CD4-positive, alpha-beta memory T cell (primary cell): ENCODE measurements at regions not wholly inside any gene's neighbourhood (a gene's known extent, or its start where the extent isn't known, plus 50 kb on each side); places are given as distances from the start of the nearest gene placed in this dataset.

Source experiments
- CTCF ChIA-PET: fragments of 350-600 bp; sonication (Branson Sonifier 250); formaldehyde crosslinking; loops from one replicate; lab custom pipeline; 2021; ENCODE audit warnings: inconsistent platforms; ENCODE audit not compliant: partially characterized antibody; lab: Charles Lee
- POLR2A ChIA-PET: fragments of 350-600 bp; sonication (Branson Sonifier 250); formaldehyde crosslinking; loops from one replicate; lab custom pipeline; 2021; ENCODE audit not compliant: partially characterized antibody; lab: Charles Lee
- DNase-seq, 5 donors: peaks; one replicate each; pipeline versions ENCODE4 v3.0.0 to v3.0.0-alpha.2; 2020 to 2022; ENCODE audit warnings: mixed read lengths in 1 of 5
- H3K27ac ChIP-seq: one replicate; pipeline ENCODE4 v1.7.0; 2013; ENCODE audit warnings: low read depth, low read length
- H3K27me3 ChIP-seq: 2 replicates; pipeline ENCODE4 v1.7.0; 2013; ENCODE audit warnings: mild to moderate bottlenecking, low read length, moderate library complexity; ENCODE audit not compliant: insufficient read depth
- H3K36me3 ChIP-seq: 2 replicates; pipeline ENCODE4 v1.7.0; 2013; ENCODE audit warnings: mild to moderate bottlenecking, low read length, moderate library complexity; ENCODE audit not compliant: insufficient read depth
- H3K4me1 ChIP-seq: 2 replicates; pipeline ENCODE4 v1.7.0; 2013; ENCODE audit warnings: mild to moderate bottlenecking, low read length, moderate library complexity; ENCODE audit not compliant: insufficient read depth
- H3K4me3 ChIP-seq, 2 donors: one replicate each; pipeline ENCODE4 v1.7.0; 2013; ENCODE audit warnings: low read length in 2 of 2, mild to moderate bottlenecking in 1 of 2
- H3K9me3 ChIP-seq, 2 donors: one replicate each; pipeline ENCODE4 v1.7.0; 2013; ENCODE audit warnings: low read length in 2 of 2, control low read depth in 1 of 2; ENCODE audit not compliant: control insufficient read depth in 1 of 2
- H3K27ac Mint-ChIP-seq, 7 donors: one replicate each; pipeline ENCODE4 v1.8.0; 2020 to 2021; ENCODE audit warnings: mixed read lengths in 7 of 7, mild to moderate bottlenecking in 6 of 7, inconsistent platforms in 3 of 7, moderate library complexity in 3 of 7
- H3K27me3 Mint-ChIP-seq, 2 donors: one replicate each; pipeline ENCODE4 v1.8.0; 2020 to 2021; ENCODE audit warnings: mixed read lengths in 2 of 2
- H3K36me3 Mint-ChIP-seq, 2 donors: one replicate each; pipeline ENCODE4 v1.8.0; 2020 to 2021; ENCODE audit warnings: mixed read lengths in 2 of 2, inconsistent platforms in 1 of 2, mild to moderate bottlenecking in 1 of 2
- H3K4me1 Mint-ChIP-seq, 4 donors: one replicate each; pipeline ENCODE4 v1.8.0; 2020 to 2021; ENCODE audit warnings: mixed read lengths in 4 of 4, mild to moderate bottlenecking in 1 of 4
- H3K4me3 Mint-ChIP-seq, 8 donors: one replicate each; pipeline ENCODE4 v1.8.0; 2020 to 2021; ENCODE audit warnings: mixed read lengths in 8 of 8, mild to moderate bottlenecking in 7 of 8, moderate library complexity in 6 of 8, inconsistent platforms in 3 of 8
- H3K9me3 Mint-ChIP-seq, 8 donors: one replicate each; pipeline ENCODE4 v1.8.0; 2020 to 2021; ENCODE audit warnings: mixed read lengths in 8 of 8, mild to moderate bottlenecking in 5 of 8, inconsistent platforms in 3 of 8, moderate library complexity in 1 of 8
- intact Hi-C: fragments of 100-400 bp; cut with micrococcal nuclease; formaldehyde crosslinking; loops from one replicate; pipeline ENCODE4 v1.15.1; 2023

DNA sequence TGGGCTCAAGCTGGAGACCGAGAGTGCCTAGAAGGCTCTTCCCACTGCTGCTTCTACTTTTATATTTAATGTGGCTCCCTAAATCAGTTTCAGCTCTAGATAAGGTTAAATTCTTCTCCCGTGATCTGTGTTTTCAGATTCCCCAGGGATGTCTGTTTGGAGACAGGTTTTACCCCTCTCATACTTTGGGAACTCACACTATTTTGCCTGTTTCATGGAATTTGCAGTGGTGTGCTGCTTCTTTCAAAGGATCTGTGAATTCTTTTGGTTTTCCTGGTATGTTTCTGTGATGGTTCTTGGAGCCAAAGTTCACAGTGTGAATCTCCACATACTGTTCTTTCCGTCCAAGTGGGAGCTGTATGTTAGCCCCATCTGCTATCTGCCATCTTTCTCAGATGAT is 238.3 kb upstream of the SLITRK3 start:
- no peaks in the 10 kb centered on the region for H3K36me3 Mint-ChIP-seq
- no peaks in the 10 kb centered on the region for H3K4me1 Mint-ChIP-seq
- no peak overlapping the region for H3K4me3 Mint-ChIP-seq
- ChIA-PET CTCF (no interaction called here), POLR2A (no interaction called here)
- peaks cover under 1 to 33% (median 13%) of the 10 kb centered on the region in 8 donors for H3K9me3 Mint-ChIP-seq
- intact Hi-C loops, result no loop called here
- Histone ChIP-seq H3K4me1 (no peaks in the 10 kb centered on the region), H3K9me3 (no peaks in the 10 kb centered on the region), H3K4me3 (no peak overlapping the region), H3K27me3 (no peaks in the 10 kb centered on the region), H3K36me3 (no peaks in the 10 kb centered on the region), H3K27ac (no peak overlapping the region)
- no peaks in the 10 kb centered on the region for H3K27me3 Mint-ChIP-seq
- DNase-seq, result no peak
- no peak overlapping the region for H3K27ac Mint-ChIP-seq

DNA sequence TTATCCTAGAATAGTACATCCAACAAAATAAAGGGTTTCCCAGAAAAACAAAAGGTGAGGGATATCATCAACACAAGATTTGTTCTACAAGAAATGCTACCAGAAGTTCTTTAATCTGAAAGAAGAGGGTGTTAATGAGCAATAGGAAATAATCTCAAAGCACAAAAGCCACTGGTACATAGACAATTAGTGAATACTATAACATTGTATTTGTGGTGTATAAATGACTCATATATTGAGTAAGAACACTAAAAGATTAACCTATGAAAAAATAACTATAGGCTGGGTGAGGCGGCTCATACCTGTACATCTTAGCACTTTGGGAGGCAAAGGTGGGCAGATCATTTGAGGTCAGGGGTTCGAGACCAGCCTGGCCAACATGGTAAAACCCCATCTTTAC is 210.2 kb upstream of the SLITRK3 start:
- Mint-ChIP-seq H3K36me3 (no peaks in the 10 kb centered on the region), H3K27me3 (no peaks in the 10 kb centered on the region), H3K4me1 (no peaks in the 10 kb centered on the region), H3K9me3 (peaks cover 0 to 13% (median 5%) of the 10 kb centered on the region in 8 donors), H3K4me3 (no peak overlapping the region), H3K27ac (no peak overlapping the region)
- CTCF ChIA-PET, result no interaction called here
- DNase-seq, result no peak
- no peak overlapping the region for H3K27ac ChIP-seq
- H3K4me1 ChIP-seq, result no peaks in the 10 kb centered on the region
- H3K4me3 ChIP-seq, result no peak overlapping the region
- intact Hi-C loops, result no loop called here
- H3K27me3 ChIP-seq, result no peaks in the 10 kb centered on the region
- POLR2A ChIA-PET, result no interaction called here
- H3K9me3 ChIP-seq, result no peaks in the 10 kb centered on the region
- H3K36me3 ChIP-seq, result no peaks in the 10 kb centered on the region

DNA sequence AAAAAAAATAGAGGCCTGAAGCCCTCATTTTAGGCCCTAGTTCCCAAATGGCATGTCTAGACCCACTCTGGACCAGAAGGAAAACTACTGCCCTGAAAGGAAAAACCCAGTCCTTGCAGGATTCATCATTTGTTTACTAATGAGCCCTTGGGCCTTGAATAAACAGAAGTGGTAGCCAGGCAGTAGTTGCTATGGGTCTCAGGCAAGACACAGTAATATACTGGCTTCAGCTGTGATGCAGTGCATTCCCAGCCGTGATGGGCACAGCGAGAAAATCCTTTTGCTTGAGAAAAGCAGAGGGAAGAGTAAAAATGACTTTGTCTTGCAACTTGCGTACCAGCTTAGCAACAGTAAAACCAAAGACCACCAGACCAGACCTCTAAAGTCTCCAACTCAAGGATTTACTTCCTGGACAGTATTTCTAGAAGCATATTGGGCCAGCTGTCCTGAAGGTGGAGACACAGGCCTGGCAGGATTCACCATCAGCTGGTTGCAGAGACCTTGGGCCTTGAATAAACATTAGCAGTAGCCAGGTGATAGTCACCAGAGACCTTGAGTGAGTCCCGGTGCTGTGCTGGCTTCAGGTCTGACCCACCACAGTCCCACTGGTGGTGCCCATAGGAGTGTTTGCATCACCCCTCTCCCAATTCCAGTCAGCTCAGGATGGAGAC is 208.3 kb upstream of the SLITRK3 start:
- H3K27me3 Mint-ChIP-seq, result no peaks in the 10 kb centered on the region
- Histone ChIP-seq H3K27ac (no peak overlapping the region), H3K9me3 (no peaks in the 10 kb centered on the region), H3K4me1 (no peaks in the 10 kb centered on the region), H3K4me3 (no peak overlapping the region), H3K36me3 (no peaks in the 10 kb centered on the region), H3K27me3 (no peaks in the 10 kb centered on the region)
- ChIA-PET POLR2A (no interaction called here), CTCF (no interaction called here)
- peaks cover 0 to 13% (median 5%) of the 10 kb centered on the region in 8 donors for H3K9me3 Mint-ChIP-seq
- H3K36me3 Mint-ChIP-seq, result no peaks in the 10 kb centered on the region
- no peak for DNase-seq
- no peak overlapping the region for H3K27ac Mint-ChIP-seq
- no peak overlapping the region for H3K4me3 Mint-ChIP-seq
- intact Hi-C loops, result no loop called here
- H3K4me1 Mint-ChIP-seq, result no peaks in the 10 kb centered on the region

DNA sequence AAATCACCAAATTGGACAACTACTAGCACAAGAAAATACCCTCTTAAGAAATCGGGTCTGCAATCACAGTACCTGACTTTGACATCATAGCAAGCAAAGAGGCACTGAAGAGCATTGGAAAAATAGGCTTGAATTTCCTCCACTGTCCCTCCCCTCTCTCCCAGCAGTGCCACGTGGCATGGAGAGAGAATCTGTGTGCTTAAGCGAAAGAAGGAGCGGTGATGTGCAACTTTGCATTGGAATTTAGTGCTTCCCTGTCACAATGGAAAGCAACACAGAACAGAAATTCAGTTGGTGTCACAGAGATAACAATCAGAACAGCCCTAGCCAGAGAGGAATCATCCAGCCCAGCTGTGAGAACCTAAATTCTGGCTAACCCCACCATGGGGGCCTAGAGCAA is 207.5 kb upstream of the SLITRK3 start:
- Mint-ChIP-seq H3K27ac (no peak overlapping the region), H3K36me3 (no peaks in the 10 kb centered on the region), H3K4me1 (no peaks in the 10 kb centered on the region), H3K9me3 (peaks cover 0 to 13% (median 4%) of the 10 kb centered on the region in 8 donors), H3K27me3 (no peaks in the 10 kb centered on the region), H3K4me3 (no peak overlapping the region)
- H3K9me3 ChIP-seq, result no peaks in the 10 kb centered on the region
- H3K36me3 ChIP-seq, result no peaks in the 10 kb centered on the region
- H3K4me1 ChIP-seq, result no peaks in the 10 kb centered on the region
- CTCF ChIA-PET, result no interaction called here
- H3K4me3 ChIP-seq, result no peak overlapping the region
- no peak overlapping the region for H3K27ac ChIP-seq
- intact Hi-C loops, result no loop called here
- POLR2A ChIA-PET, result no interaction called here
- H3K27me3 ChIP-seq, result no peaks in the 10 kb centered on the region
- no peak for DNase-seq

DNA sequence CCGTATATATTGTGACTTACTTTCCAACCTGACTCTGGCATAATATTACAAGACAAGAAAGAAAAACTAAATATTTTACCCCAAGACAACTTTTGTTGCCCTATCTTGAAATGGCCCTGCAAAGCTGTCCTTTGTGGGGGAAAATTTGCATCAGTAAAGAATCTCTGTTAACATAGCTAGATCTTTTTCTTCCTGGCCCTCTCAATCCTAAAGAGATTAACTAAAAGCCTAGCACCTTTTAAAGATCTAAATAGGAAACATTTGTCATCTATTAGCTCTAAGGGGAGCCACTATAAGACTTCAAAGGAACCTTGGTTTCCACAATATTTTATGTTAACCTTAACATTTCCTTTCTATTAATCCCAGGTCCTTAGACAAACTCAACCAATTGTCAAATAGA is 199.0 kb upstream of the SLITRK3 start:
- Mint-ChIP-seq H3K9me3 (peaks cover 0 to 18% (median 4%) of the 10 kb centered on the region in 8 donors), H3K36me3 (no peaks in the 10 kb centered on the region), H3K4me3 (no peak overlapping the region), H3K27ac (no peak overlapping the region), H3K27me3 (no peaks in the 10 kb centered on the region), H3K4me1 (no peaks in the 10 kb centered on the region)
- Histone ChIP-seq H3K27me3 (no peaks in the 10 kb centered on the region), H3K27ac (no peak overlapping the region), H3K4me1 (no peaks in the 10 kb centered on the region), H3K4me3 (no peak overlapping the region), H3K36me3 (no peaks in the 10 kb centered on the region), H3K9me3 (no peaks in the 10 kb centered on the region)
- POLR2A ChIA-PET, result no interaction called here
- CTCF ChIA-PET, result no interaction called here
- DNase-seq, result no peak
- intact Hi-C loops, result no loop called here

DNA sequence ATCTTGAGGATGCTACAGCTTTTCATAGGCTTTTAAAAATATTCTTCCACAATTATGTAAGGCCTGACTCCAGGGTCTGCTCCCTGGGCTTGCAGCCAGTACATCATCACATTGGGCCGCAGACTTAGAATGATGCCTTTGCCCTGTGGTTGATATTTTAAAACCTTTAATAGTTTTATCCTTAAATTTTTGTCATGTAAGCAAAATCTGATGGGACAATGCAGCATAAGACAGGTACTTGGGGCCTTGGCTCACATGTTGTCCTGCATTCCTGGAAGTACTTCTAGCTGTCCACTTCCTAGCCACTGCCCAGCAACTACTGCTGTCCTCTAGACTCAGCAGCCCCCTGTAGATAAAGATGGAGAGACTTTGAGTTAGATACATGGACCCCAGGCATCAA is 197.3 kb upstream of the SLITRK3 start:
- H3K4me3 Mint-ChIP-seq, result no peak overlapping the region
- H3K27me3 Mint-ChIP-seq, result no peaks in the 10 kb centered on the region

DNA sequence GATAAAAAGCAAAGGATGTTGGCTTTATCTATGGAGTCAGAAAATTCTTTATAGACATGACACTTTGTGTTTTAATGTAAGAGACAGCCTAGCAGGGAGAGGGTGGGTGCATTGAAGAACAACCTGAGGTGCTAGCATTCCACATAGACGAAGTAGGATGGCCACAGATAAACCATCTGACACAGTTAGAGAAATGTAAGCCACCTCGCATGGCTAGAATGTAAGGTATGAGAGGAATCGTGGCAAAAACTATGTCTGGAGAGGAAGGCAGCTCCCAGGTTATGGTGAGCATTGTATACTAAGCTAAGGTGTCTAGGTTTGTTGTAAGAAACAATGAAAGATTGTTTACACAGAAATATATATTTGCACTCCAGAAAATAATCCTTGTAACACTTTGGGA is 194.0 kb upstream of the SLITRK3 start:
- Mint-ChIP-seq H3K27ac (no peak overlapping the region), H3K36me3 (no peaks in the 10 kb centered on the region), H3K9me3 (peaks cover 0 to 13% (median 4%) of the 10 kb centered on the region in 8 donors), H3K27me3 (no peaks in the 10 kb centered on the region), H3K4me1 (no peaks in the 10 kb centered on the region), H3K4me3 (no peak overlapping the region)
- no peaks in the 10 kb centered on the region for H3K9me3 ChIP-seq
- POLR2A ChIA-PET, result no interaction called here
- no peak for DNase-seq
- H3K4me1 ChIP-seq, result no peaks in the 10 kb centered on the region
- CTCF ChIA-PET, result no interaction called here
- H3K4me3 ChIP-seq, result no peak overlapping the region
- no peak overlapping the region for H3K27ac ChIP-seq
- H3K27me3 ChIP-seq, result no peaks in the 10 kb centered on the region
- intact Hi-C loops, result no loop called here
- no peaks in the 10 kb centered on the region for H3K36me3 ChIP-seq

More for the DNA sequence above, 197.3 kb upstream of the SLITRK3 start:
- DNase-seq, result no peak
- no peak overlapping the region for H3K27ac Mint-ChIP-seq
- ChIA-PET CTCF (interaction anchor here (1.1 kb wide), 1 partner anchor 31 kb away, joined by 3 read pairs; no protein-coding TSS in a partner anchor), POLR2A (no interaction called here)
- no peaks in the 10 kb centered on the region for H3K4me1 Mint-ChIP-seq
- Histone ChIP-seq H3K27ac (no peak overlapping the region), H3K4me1 (no peaks in the 10 kb centered on the region), H3K4me3 (no peak overlapping the region), H3K27me3 (no peaks in the 10 kb centered on the region), H3K36me3 (no peaks in the 10 kb centered on the region), H3K9me3 (no peaks in the 10 kb centered on the region)
- H3K9me3 Mint-ChIP-seq, result peaks cover 3 to 18% (median 4%) of the 10 kb centered on the region in 8 donors
- H3K36me3 Mint-ChIP-seq, result no peaks in the 10 kb centered on the region
- intact Hi-C loops, result no loop called here
